Dedifferentiated amniotic fluid mesenchymal stem cell (primary cell): ENCODE measurements at regions not wholly inside any gene's neighbourhood (a gene's known extent, or its start where the extent isn't known, plus 50 kb on each side); places are given as distances from the start of the nearest gene placed in this dataset.

Source experiments
- DNase-seq: peaks from one replicate; pipeline ENCODE4 v3.0.0-alpha.2; 2016; ENCODE audit errors: extremely low spot score

- DNase-seq = no peak
These were observed 329.2 kb upstream of the ZMIZ1 start for GRCh38 chr10:78739444-78740053.

GRCh38 chr10:78740976-78741915 lies 327.5 kb upstream of the ZMIZ1 start:
- no peak for DNase-seq

GRCh38 chr10:78742406-78742729 lies 326.4 kb upstream of the ZMIZ1 start:
- no peak for DNase-seq

GRCh38 chr10:78742730-78743615 lies 325.8 kb upstream of the ZMIZ1 start:
- DNase-seq = no peak

- DNase-seq = no peak
These were observed 324.7 kb upstream of the ZMIZ1 start for GRCh38 chr10:78744056-78744455.

- no peak for DNase-seq
These were observed 324.2 kb upstream of the ZMIZ1 start for GRCh38 chr10:78744491-78745090.

GRCh38 chr10:78745441-78745840 lies 323.3 kb upstream of the ZMIZ1 start:
- no peak for DNase-seq

GRCh38 chr10:78746155-78746763 lies 322.5 kb upstream of the ZMIZ1 start:
- DNase-seq = no peak

GRCh38 chr10:78747401-78748234 lies 321.1 kb upstream of the ZMIZ1 start:
- DNase-seq = no peak

- no peak for DNase-seq
These were observed 320.6 kb upstream of the ZMIZ1 start for GRCh38 chr10:78748235-78748533.

GRCh38 chr10:78749200-78749599 lies 319.6 kb upstream of the ZMIZ1 start:
- DNase-seq = no peak

GRCh38 chr10:78749898-78750297 lies 318.9 kb upstream of the ZMIZ1 start:
- DNase-seq = no peak

GRCh38 chr10:78750418-78750817 lies 318.3 kb upstream of the ZMIZ1 start:
- DNase-seq = no peak

- no peak for DNase-seq
These were observed 317.1 kb upstream of the ZMIZ1 start for GRCh38 chr10:78751716-78752115.

- no peak for DNase-seq
These were observed 316.5 kb upstream of the ZMIZ1 start for GRCh38 chr10:78752221-78752620.

GRCh38 chr10:78752708-78753107 lies 316.1 kb upstream of the ZMIZ1 start:
- DNase-seq = no peak

- peak; percentile 52 for DNase-seq
These were observed 314.3 kb upstream of the ZMIZ1 start for GRCh38 chr10:78754269-78755062.

- DNase-seq = no peak
These were observed 313.6 kb upstream of the ZMIZ1 start for GRCh38 chr10:78755063-78755701.

- no peak for DNase-seq
These were observed 312.8 kb upstream of the ZMIZ1 start for GRCh38 chr10:78755877-78756455.
